Cerebellar cortex (tissue), 1 donor: ENCODE measurements at regions not wholly inside any gene's neighbourhood (a gene's known extent, or its start where the extent isn't known, plus 50 kb on each side); places are given as distances from the start of the nearest gene placed in this dataset.

Experiments used
- DNase-seq: peaks from one replicate; pipeline ENCODE4 v3.0.0-alpha.2; 2015; ENCODE audit warnings: low spot score

DNA sequence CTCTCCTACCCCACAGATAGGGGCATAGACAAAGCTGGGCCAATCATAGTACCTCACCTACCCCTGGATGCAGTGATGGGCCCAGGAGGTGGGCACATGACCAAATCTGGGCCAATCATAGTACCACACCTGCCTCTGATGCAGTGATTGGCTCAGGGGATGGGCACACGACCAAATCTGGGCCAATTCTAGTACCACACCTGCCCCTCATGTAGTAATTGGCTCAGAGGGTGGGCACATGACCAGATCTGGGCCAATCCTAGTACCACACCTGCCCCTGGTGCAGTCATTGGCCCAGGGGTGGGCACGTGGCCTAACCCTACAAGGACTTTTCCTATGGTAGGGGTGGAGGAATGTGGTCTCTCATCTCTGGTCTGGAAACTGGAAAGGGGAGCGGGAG, 56.9 kb upstream of the MEF2A start:
- no peak for DNase-seq

DNA sequence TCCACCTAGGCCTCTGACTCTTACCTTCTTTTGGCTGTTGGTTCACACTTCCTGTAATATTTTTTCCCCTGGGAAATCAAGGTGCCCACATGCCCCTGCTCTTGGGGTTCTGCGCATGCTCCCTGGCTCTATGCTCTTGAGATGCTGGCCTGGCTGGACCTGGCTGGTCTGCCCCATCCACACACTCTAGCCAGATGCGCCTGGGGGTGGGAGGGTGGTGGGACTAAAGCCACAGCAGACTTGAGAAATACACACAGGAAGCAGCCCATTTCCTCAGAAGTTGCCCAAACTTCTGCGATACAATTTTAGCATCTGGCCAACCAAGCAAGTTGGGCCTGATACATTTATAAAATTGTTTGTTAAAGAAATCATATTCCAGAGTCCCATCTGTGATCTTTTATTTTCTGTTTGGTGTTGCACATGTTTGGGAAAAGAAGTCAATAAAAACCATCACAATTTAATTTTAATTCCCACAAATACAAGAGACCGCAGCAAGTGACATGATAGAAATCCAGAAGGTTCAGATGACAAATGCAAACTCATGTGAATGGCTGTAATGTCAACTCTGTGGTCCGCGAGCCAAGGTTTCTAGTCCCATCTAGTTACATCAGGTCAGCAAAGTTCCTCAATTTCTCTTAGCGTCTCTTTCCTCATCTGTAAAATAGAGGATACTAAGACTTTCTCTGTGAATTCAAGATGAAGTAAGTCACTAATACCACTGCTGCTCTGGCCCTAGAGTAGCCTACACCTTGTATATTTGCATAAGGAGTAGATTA, 55.9 kb upstream of the MEF2A start:
- DNase-seq = no peak

DNA sequence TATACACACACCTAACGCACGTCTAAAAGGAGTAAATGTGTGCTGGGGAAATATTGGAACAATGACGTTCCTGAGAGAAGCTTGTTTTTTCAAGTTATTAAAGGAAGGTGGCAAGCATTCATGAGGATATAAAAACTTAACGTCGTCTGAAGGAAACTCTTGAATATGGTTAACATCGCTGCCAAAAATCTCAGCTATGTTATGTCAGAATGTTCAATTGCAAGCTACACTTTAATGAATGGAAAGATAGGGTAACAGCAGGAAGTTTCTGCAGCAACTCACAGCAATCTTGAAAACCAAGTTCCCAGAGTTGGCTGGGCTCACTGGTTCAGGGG, 54.3 kb upstream of the MEF2A start:
- DNase-seq = no peak

DNA sequence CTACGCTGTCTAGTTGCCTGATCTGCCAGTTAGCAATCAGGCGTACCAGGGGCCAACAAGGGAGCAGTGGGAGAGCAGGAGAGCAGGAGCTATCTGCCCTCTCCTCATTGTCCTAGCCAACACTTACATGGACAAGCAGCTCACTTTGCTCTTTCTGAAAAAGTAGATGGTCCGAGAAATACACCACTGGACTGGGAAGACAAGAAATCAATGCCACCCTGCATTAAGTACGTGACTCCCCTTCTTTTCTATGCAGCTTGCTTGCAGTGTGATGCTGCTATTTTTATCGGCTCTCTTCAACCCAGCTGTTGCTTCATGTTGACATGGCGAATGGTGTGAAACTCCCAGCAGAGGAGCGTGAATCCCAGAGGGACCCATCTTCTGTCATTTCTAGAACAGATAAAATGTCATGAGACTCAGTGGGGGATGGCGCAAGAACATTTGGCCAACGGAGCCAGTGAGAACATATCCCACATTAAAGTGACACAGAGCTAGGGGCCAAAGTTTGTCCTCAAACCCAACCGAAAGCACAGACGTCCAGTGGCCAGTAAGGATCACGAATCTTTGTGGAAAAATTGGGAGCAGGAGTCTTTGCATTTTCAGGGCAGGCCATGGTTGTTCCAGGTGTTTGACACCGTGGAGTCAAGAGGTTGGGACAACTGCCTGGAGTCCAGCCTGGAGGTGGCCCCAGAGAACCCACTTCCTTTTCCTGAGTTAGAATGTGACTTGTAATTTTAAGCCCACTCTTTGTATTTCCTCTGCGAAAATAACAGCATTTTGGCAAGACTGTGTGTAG, 53.7 kb upstream of the MEF2A start:
- no peak for DNase-seq

GRCh38 chr15:99514306-99514705, 51.5 kb upstream of the MEF2A start:
- no peak for DNase-seq
